H1 (cell line): ENCODE measurements at regions not wholly inside any gene's neighbourhood (a gene's known extent, or its start where the extent isn't known, plus 50 kb on each side); places are given as distances from the start of the nearest gene placed in this dataset.

Experiments used
- CEBPB ChIP-seq: IDR thresholded peaks from 2 replicates; pipeline ENCODE4 v1.6.1; 2012; ENCODE audit warnings: low read depth, low read length
- EP300 ChIP-seq, 2 experiments: IDR thresholded peaks; 1 replicate in 1 of 2; 2 replicates in 1 of 2; pipeline ENCODE4 v1.6.1; 2011 to 2012; ENCODE audit warnings: low read depth in 2 of 2, low read length in 2 of 2, mild to moderate bottlenecking in 2 of 2, borderline replicate concordance in 1 of 2, inconsistent platforms in 1 of 2, moderate library complexity in 1 of 2
- EZH2 ChIP-seq: fragments of 200-600 bp; sonication (generic); IDR thresholded peaks from 2 replicates; pipeline ENCODE4 v1.7.1; 2012; ENCODE audit warnings: low read depth, mild to moderate bottlenecking, moderate library complexity, low read length, inconsistent platforms; ENCODE audit not compliant: severe bottlenecking
- HDAC2 ChIP-seq, 2 experiments: fragments of 300-600 bp in 1 of 2; sonication (generic) in 1 of 2; IDR thresholded peaks; 2 replicates each; pipeline ENCODE4 v1.6.1; 2011 to 2012; ENCODE audit warnings: low read depth in 2 of 2, low read length in 2 of 2, mild to moderate bottlenecking in 2 of 2, moderate library complexity in 2 of 2, borderline replicate concordance in 1 of 2, inconsistent platforms in 1 of 2
- POLR2A ChIP-seq, 2 experiments: IDR thresholded peaks; 1 replicate in 1 of 2; 2 replicates in 1 of 2; pipeline ENCODE4 v1.6.1; 2011; ENCODE audit warnings: low read depth in 2 of 2, low read length in 2 of 2, mild to moderate bottlenecking in 2 of 2; ENCODE audit errors: control extremely low read depth in 1 of 2
- RAD21 ChIP-seq, 2 experiments: IDR thresholded peaks in 1 of 2; conservative IDR thresholded peaks in 1 of 2; 2 replicates each; pipeline ENCODE4 v1.6.1; 2011; ENCODE audit warnings: low read depth in 2 of 2, low read length in 2 of 2, improper control_type of control experiment in 1 of 2, inconsistent platforms in 1 of 2, mild to moderate bottlenecking in 1 of 2, moderate library complexity in 1 of 2
- SIN3A ChIP-seq, 2 experiments: IDR thresholded peaks in 1 of 2; conservative IDR thresholded peaks in 1 of 2; 2 replicates each; pipeline ENCODE4 v1.6.1; 2011 to 2012; ENCODE audit warnings: low read length in 2 of 2, improper control_type of control experiment in 1 of 2, low read depth in 1 of 2, mild to moderate bottlenecking in 1 of 2
- SUZ12 ChIP-seq: fragments of 200-600 bp; sonication (generic); IDR thresholded peaks from 2 replicates; pipeline ENCODE4 v1.6.1; 2012; ENCODE audit warnings: mild to moderate bottlenecking, inconsistent platforms, low read length, moderate library complexity, mixed read lengths
- TEAD4 ChIP-seq: IDR thresholded peaks from 2 replicates; pipeline ENCODE4 v1.6.1; 2012; ENCODE audit warnings: low read depth, low read length, inconsistent platforms, mixed read lengths
- YY1 ChIP-seq: IDR thresholded peaks from 2 replicates; pipeline ENCODE4 v1.6.1; 2011; ENCODE audit warnings: low read depth, mild to moderate bottlenecking, low read length
- TF ChIP-seq, protein P1 (sequence below): IDR thresholded peaks from 2 replicates; pipeline ENCODE4 v1.6.1; 2012; ENCODE audit warnings: inconsistent platforms
- TF ChIP-seq, protein P2 (sequence below), 3 experiments: IDR thresholded peaks; 1 replicate in 2 of 3; 2 replicates in 1 of 3; pipeline versions ENCODE4 v1.5.1 to v1.6.1; 2011; ENCODE audit warnings: low read length in 3 of 3, mild to moderate bottlenecking in 3 of 3, inconsistent platforms in 2 of 3, low read depth in 1 of 3, moderate library complexity in 1 of 3; ENCODE audit not compliant: insufficient read depth in 1 of 3; ENCODE audit errors: control extremely low read depth in 1 of 3

DNA sequence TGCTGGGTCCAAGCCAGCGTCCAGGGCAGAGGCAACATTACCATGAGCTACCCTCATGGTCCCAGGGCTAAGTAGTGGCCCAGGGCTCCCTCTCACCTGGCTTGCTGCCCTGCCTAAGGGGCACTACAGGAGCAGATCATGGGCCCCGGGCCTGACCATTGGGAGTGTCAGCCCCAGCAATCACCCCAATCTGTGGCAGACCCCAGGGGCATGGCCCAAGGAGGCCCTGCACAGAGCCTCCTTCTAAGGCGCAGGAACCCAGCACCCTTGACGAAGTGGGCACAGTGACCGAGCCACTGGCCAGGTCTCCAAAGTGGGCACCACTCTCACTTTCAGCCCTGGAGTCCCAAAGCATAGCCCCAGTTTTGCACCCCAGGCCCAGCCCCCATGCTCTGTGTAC lies 667.1 kb downstream of the SH3BGRL start:
- TF ChIP-seq EZH2: no peak
- no peak for TF ChIP-seq HDAC2 (IDR thresholded peaks at IDR 0.05; ENCODE audit: borderline replicate concordance in 1 of 2, low read depth in 2 of 2, low read length in 2 of 2)
- TF ChIP-seq, protein P1, sequence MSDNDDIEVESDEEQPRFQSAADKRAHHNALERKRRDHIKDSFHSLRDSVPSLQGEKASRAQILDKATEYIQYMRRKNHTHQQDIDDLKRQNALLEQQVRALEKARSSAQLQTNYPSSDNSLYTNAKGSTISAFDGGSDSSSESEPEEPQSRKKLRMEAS: no peak
- no peak for TF ChIP-seq CEBPB
- TF ChIP-seq RAD21 (IDR thresholded peaks at IDR 0.05 in 1 of 2, conservative IDR thresholded peaks at IDR 0.05 in 1 of 2; ENCODE audit: low read depth in 2 of 2, low read length in 2 of 2): no peak
- no peak for TF ChIP-seq SUZ12
- no peak for TF ChIP-seq TEAD4
- no peak for TF ChIP-seq YY1
- TF ChIP-seq POLR2A (IDR thresholded peaks at IDR 0.05; ENCODE audit: control extremely low read depth in 1 of 2, low read depth in 2 of 2, low read length in 2 of 2): no peak
- no peak for TF ChIP-seq EP300 (IDR thresholded peaks at IDR 0.05; ENCODE audit: borderline replicate concordance in 1 of 2, low read depth in 2 of 2, low read length in 2 of 2)
- TF ChIP-seq, protein P2, sequence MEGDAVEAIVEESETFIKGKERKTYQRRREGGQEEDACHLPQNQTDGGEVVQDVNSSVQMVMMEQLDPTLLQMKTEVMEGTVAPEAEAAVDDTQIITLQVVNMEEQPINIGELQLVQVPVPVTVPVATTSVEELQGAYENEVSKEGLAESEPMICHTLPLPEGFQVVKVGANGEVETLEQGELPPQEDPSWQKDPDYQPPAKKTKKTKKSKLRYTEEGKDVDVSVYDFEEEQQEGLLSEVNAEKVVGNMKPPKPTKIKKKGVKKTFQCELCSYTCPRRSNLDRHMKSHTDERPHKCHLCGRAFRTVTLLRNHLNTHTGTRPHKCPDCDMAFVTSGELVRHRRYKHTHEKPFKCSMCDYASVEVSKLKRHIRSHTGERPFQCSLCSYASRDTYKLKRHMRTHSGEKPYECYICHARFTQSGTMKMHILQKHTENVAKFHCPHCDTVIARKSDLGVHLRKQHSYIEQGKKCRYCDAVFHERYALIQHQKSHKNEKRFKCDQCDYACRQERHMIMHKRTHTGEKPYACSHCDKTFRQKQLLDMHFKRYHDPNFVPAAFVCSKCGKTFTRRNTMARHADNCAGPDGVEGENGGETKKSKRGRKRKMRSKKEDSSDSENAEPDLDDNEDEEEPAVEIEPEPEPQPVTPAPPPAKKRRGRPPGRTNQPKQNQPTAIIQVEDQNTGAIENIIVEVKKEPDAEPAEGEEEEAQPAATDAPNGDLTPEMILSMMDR (IDR thresholded peaks at IDR 0.05; ENCODE audit: control extremely low read depth in 1 of 3, insufficient read depth in 1 of 3, low read depth in 1 of 3, low read length in 3 of 3): no peak
- TF ChIP-seq SIN3A (conservative IDR thresholded peaks at IDR 0.05 in 1 of 2, IDR thresholded peaks at IDR 0.05 in 1 of 2; ENCODE audit: low read depth in 1 of 2, low read length in 2 of 2): no peak
